Right lobe of liver (tissue), 6 donors: ENCODE measurements at regions not wholly inside any gene's neighbourhood (a gene's known extent, or its start where the extent isn't known, plus 50 kb on each side); places are given as distances from the start of the nearest gene placed in this dataset.

ENCODE experiments used
- ATAC-seq, 4 donors: fragments of 200-7000 bp; cut with Tn5 transposase; one replicate each; pipeline ENCODE4 v1.9.1; 2020; ENCODE audit warnings: mild to moderate bottlenecking in 4 of 4, moderate library complexity in 4 of 4
- DNase-seq, 3 donors: peaks; one replicate each; pipeline ENCODE4 v3.0.0-alpha.2; 2020
- H3K27ac ChIP-seq, 3 donors: fragments of 200-600 bp; one replicate each; pipeline ENCODE4 v1.8.0; 2022
- H3K27me3 ChIP-seq, 2 donors: fragments of 200-600 bp; one replicate each; pipeline ENCODE4 v1.8.0; 2022
- H3K36me3 ChIP-seq, 4 donors: fragments of 200-600 bp; sonication (generic) in 1 of 4; one replicate each; pipeline versions ENCODE4 v1.5.1 to v1.8.0; 2017 to 2022; ENCODE audit warnings: control low read depth in 1 of 4
- H3K4me1 ChIP-seq, 4 donors: fragments of 200-600 bp; sonication (generic) in 1 of 4; one replicate each; pipeline versions ENCODE4 v1.5.1 to v1.8.0; 2017 to 2022; ENCODE audit warnings: control low read depth in 1 of 4
- H3K4me3 ChIP-seq, 3 donors: fragments of 200-600 bp; one replicate each; pipeline ENCODE4 v1.8.0; 2022
- H3K9me3 ChIP-seq, 4 donors: fragments of 200-600 bp; sonication (generic) in 1 of 4; one replicate each; pipeline versions ENCODE4 v1.5.1 to v1.8.0; 2017 to 2022; ENCODE audit warnings: control low read depth in 1 of 4
- POLR2A ChIP-seq: fragments of 450-650 bp; IDR thresholded peaks from one replicate; pipeline ENCODE4 v1.6.1; 2017; ENCODE audit warnings: antibody characterized with exemption, mild to moderate bottlenecking
- WGBS: methylation state at CpG from one replicate; pipeline ENCODE4 v1.1.6; 2018; ENCODE audit warnings: low coverage, low lambda C conversion rate; ENCODE audit not compliant: insufficient coverage; ENCODE audit errors: missing lambda C conversion rate; 5-methylcytosine and 5-hydroxymethylcytosine counted together
- intact Hi-C, 2 donors: fragments of 100-400 bp; cut with DNase I; formaldehyde crosslinking; loops; one replicate each; pipeline versions ENCODE4 v1.11.2 to v1.14.1; 2022
- TF ChIP-seq, protein P1 (sequence below), 4 donors: fragments of 200-600 bp in 3 of 4; fragments of 450-650 bp in 1 of 4; IDR thresholded peaks; one replicate each; pipeline versions ENCODE4 v1.5.1 to v1.8.0; 2016 to 2022; ENCODE audit warnings: antibody characterized with exemption in 4 of 4, mild to moderate bottlenecking in 2 of 4
- donor health status: DM: no; HTN: yes; CAD: no.
- donor health status: DM: no; HTN: no; CAD: no.
- donor health status: DM: no; HTN: no; CAD: no.
- donor health status: DM: no; HTN: yes; CAD: no.
- donor health status: DM: no; HTN: yes; CAD: no.

DNA sequence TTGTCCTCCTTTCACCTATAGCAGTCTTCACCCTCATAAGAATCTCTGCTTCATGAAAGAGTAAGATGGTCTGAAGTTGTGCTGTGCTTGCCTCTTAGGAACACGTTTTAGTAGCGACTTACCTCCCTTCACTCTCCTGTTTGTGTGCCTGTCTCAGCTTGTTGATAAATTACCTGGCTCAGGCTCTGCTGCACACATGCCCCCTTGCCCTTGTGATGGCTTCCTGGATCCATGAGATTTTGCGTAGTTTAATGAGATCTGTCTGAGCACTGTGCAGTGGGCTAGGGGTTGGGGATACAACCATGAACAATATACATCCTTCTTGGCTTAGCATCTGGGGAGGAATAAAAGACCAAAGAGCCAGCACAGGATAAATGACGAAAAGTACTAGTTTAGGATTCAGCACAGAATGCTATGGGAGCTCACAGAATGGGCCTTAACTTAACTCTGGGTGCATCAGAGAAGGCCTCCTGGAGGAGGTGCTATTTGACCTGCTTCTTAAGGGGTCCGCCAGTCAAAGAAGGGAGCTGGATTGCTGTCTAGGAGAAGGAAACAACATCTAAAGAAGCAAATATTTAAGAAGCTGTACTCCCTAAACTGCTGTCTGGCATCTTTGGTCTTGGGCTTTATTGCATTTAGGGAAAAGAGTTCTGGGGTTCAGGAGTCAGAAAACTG, 175.7 kb upstream of the PLXNA2 start:
- H3K36me3 ChIP-seq: no peaks in the 10 kb centered on the region
- no peaks in the 10 kb centered on the region for H3K27me3 ChIP-seq
- DNase-seq (no peak), ATAC-seq (no peak)
- intact Hi-C loops: no loop called here
- 73% methylated on average over 5 of the region's 5 CpGs for WGBS
- no peak overlapping the region for H3K27ac ChIP-seq
- no peak for TF ChIP-seq POLR2A
- TF ChIP-seq, protein P1, sequence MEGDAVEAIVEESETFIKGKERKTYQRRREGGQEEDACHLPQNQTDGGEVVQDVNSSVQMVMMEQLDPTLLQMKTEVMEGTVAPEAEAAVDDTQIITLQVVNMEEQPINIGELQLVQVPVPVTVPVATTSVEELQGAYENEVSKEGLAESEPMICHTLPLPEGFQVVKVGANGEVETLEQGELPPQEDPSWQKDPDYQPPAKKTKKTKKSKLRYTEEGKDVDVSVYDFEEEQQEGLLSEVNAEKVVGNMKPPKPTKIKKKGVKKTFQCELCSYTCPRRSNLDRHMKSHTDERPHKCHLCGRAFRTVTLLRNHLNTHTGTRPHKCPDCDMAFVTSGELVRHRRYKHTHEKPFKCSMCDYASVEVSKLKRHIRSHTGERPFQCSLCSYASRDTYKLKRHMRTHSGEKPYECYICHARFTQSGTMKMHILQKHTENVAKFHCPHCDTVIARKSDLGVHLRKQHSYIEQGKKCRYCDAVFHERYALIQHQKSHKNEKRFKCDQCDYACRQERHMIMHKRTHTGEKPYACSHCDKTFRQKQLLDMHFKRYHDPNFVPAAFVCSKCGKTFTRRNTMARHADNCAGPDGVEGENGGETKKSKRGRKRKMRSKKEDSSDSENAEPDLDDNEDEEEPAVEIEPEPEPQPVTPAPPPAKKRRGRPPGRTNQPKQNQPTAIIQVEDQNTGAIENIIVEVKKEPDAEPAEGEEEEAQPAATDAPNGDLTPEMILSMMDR (IDR thresholded peaks at IDR 0.05): no peak
- no peaks in the 10 kb centered on the region for H3K9me3 ChIP-seq
- no peak overlapping the region for H3K4me3 ChIP-seq
- H3K4me1 ChIP-seq: no peaks in the 10 kb centered on the region

DNA sequence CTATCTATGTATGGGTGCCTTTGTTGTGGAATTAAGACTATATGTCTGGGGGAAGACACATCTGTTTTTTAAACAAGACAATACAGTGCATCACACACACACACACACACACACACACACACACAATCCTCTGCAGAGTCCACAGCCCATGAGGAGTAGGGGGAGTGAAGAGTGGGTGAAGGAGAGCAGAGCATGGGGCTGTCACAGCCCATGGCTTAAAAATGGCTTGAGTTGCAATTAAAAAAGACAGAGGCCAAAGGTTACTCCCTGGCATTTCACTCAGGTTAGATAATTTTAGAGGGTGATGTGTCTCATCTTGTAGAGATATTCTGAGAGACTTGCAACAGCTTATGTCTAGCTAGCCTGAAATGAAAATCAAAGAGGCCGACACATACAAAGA, 176.5 kb upstream of the PLXNA2 start:
- TF ChIP-seq, protein P1 (IDR thresholded peaks at IDR 0.05): no peak
- TF ChIP-seq POLR2A: no peak
- H3K27ac ChIP-seq: no peak overlapping the region
- ATAC-seq (no peak), DNase-seq (no peak)
- no peaks in the 10 kb centered on the region for H3K4me1 ChIP-seq
- H3K9me3 ChIP-seq: no peaks in the 10 kb centered on the region
- intact Hi-C loops: no loop called here
- no peak overlapping the region for H3K4me3 ChIP-seq
- no peaks in the 10 kb centered on the region for H3K27me3 ChIP-seq
- 100% methylated on average over 1 of the region's 1 CpG for WGBS
- no peaks in the 10 kb centered on the region for H3K36me3 ChIP-seq

DNA sequence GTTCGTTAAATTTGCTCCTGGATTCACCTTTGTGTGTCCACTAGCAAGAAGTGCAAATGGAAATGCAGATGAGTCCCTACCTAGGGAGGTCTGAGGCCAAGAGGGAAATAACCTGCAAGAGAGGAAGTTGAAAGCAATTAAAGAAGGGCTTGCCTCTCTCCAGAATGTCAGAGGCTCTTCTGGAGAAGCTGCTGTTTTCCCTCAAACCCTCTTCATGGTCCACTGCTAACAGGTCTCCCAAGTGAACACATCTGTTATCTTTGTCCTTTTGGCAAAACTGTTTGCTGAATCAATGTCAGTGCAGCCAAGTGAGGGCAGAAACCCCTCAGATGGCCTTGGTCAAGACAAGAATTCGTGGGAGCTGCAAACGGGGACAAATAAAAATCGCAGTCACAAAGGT, 177.3 kb upstream of the PLXNA2 start:
- Histone ChIP-seq H3K9me3 (no peaks in the 10 kb centered on the region), H3K36me3 (no peaks in the 10 kb centered on the region), H3K27ac (no peak overlapping the region), H3K27me3 (no peaks in the 10 kb centered on the region), H3K4me3 (no peak overlapping the region), H3K4me1 (no peaks in the 10 kb centered on the region)
- no peak for ATAC-seq
- TF ChIP-seq, protein P1 (IDR thresholded peaks at IDR 0.05): no peak
- TF ChIP-seq POLR2A: no peak
- intact Hi-C loops: no loop called here
- 37% methylated on average over 4 of the region's 4 CpGs for WGBS
- no peak for DNase-seq

DNA sequence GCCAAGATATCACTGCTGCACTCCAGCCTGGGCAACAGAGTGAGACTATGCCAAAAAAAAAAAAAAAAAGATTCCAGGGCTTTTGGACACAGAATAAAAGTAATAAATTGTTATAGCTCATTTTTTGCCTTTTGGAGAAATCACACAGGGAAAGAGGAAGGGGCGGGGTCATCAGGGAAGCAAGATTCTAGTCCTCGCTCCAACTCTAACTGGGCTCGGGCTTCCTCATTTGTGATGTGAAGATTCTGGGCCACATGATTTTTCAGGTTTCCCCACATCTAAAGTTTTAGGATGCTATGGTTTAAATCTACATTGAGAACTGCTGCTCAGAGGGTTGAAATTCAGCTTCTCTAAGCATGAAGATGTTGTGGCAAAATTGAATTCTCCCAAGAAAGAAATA, 179.3 kb upstream of the PLXNA2 start:
- no peaks in the 10 kb centered on the region for H3K36me3 ChIP-seq
- H3K9me3 ChIP-seq: no peaks in the 10 kb centered on the region
- intact Hi-C loops: no loop called here
- 74% methylated on average over 3 of the region's 3 CpGs for WGBS
- ATAC-seq: no peak
- no peaks in the 10 kb centered on the region for H3K4me1 ChIP-seq
- H3K27me3 ChIP-seq: no peaks in the 10 kb centered on the region
- TF ChIP-seq, protein P1 (IDR thresholded peaks at IDR 0.05): no peak
- no peak for TF ChIP-seq POLR2A
- no peak overlapping the region for H3K4me3 ChIP-seq
- H3K27ac ChIP-seq: no peak overlapping the region
- no peak for DNase-seq

DNA sequence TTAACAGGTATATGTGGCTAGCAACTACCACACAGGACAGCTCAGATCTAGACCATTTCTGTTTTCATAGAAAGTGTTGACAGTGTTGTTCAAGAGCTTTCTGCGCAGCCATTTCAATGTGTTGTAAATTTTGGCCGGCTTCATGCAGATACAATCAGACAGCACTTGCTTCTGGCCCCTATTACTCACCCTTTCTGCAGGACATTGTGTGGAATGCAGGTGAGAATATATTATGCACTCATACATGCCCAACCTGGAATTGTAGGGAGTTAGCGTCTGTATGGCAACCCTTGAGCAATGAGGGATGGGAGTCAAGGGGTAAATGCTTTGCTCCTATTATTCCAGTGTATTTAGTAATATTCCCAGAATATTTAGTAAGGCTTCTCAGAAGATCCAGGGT, 180.9 kb upstream of the PLXNA2 start:
- H3K4me3 ChIP-seq: no peak overlapping the region
- TF ChIP-seq POLR2A: no peak
- TF ChIP-seq, protein P1 (IDR thresholded peaks at IDR 0.05): no peak
- no peaks in the 10 kb centered on the region for H3K9me3 ChIP-seq
- intact Hi-C loops: no loop called here
- no peaks in the 10 kb centered on the region for H3K27me3 ChIP-seq
- H3K36me3 ChIP-seq: no peaks in the 10 kb centered on the region
- ATAC-seq (no peak), DNase-seq (no peak)
- 86% methylated on average over 3 of the region's 3 CpGs for WGBS
- no peaks in the 10 kb centered on the region for H3K4me1 ChIP-seq
- no peak overlapping the region for H3K27ac ChIP-seq
